ENCODE measurements at regions not wholly inside any gene's neighbourhood (a gene's known extent, or its start where the extent isn't known, plus 50 kb on each side); places are given as distances from the start of the nearest gene placed in this dataset.

GRCh38 chr4:178838776-178839175 is 1396.5 kb upstream of the AGA start:
- no peak for DNase-seq

GRCh38 chr4:178856139-178856800 is 1414.0 kb upstream of the AGA start:
- DNase-seq, result no peak

GRCh38 chr4:178871476-178871875 is 1429.2 kb upstream of the AGA start:
- DNase-seq, result no peak

- no peak for DNase-seq
These were observed 1439.7 kb upstream of the AGA start for GRCh38 chr4:178881937-178882336.

- no peak for DNase-seq
These were observed 1451.9 kb upstream of the AGA start for GRCh38 chr4:178894126-178894525.

GRCh38 chr4:178899084-178899483 is 1456.8 kb upstream of the AGA start:
- DNase-seq, result no peak

- DNase-seq, result no peak
These were observed 1475.5 kb upstream of the AGA start for GRCh38 chr4:178917756-178918155.

- DNase-seq, result no peak
These were observed 1494.9 kb upstream of the AGA start for GRCh38 chr4:178937130-178937529.

GRCh38 chr4:178941975-178942374 is 1499.7 kb upstream of the AGA start:
- no peak for DNase-seq

- no peak for DNase-seq
These were observed 1511.3 kb upstream of the AGA start for GRCh38 chr4:178953447-178954120.

GRCh38 chr4:178955614-178956013 is 1513.4 kb upstream of the AGA start:
- no peak for DNase-seq

- no peak for DNase-seq
These were observed 1516.6 kb upstream of the AGA start for GRCh38 chr4:178958725-178959440.

- DNase-seq, result no peak
These were observed 1521.3 kb upstream of the AGA start for GRCh38 chr4:178963446-178964045.

GRCh38 chr4:178966644-178967043 is 1524.4 kb upstream of the AGA start:
- DNase-seq, result no peak

- DNase-seq, result no peak
These were observed 1528.3 kb upstream of the AGA start for GRCh38 chr4:178970433-178971140.

GRCh38 chr4:178976861-178977260 is 1534.6 kb upstream of the AGA start:
- DNase-seq, result no peak

GRCh38 chr4:178993306-178993705 is 1551.1 kb upstream of the AGA start:
- no peak for DNase-seq

GRCh38 chr4:179001918-179002317 is 1559.7 kb upstream of the AGA start:
- no peak for DNase-seq

- no peak for DNase-seq
These were observed 1565.5 kb upstream of the AGA start for GRCh38 chr4:179007755-179008154.

GRCh38 chr4:179017581-179017980 is 1575.3 kb upstream of the AGA start:
- DNase-seq, result no peak

- no peak for DNase-seq
These were observed 1585.3 kb upstream of the AGA start for GRCh38 chr4:179027569-179027968.

GRCh38 chr4:179028321-179028720 is 1586.1 kb upstream of the AGA start:
- DNase-seq, result no peak

GRCh38 chr4:179029683-179030082 is 1587.4 kb upstream of the AGA start:
- DNase-seq, result no peak

Data from NCI-H526 (cell line).